Panc1 (cell line): ENCODE measurements at regions not wholly inside any gene's neighbourhood (a gene's known extent, or its start where the extent isn't known, plus 50 kb on each side); places are given as distances from the start of the nearest gene placed in this dataset.

Source experiments
- POLR2AphosphoS5 ChIP-seq: IDR thresholded peaks from 2 replicates; pipeline ENCODE4 v1.6.1; 2012; ENCODE audit warnings: mild to moderate bottlenecking, low read depth, low read length, moderate library complexity
- TF ChIP-seq, protein P1 (sequence below): fragments of 450-650 bp; IDR thresholded peaks from 2 replicates; pipeline ENCODE4 v1.5.1; 2017; ENCODE audit warnings: mild to moderate bottlenecking
- TF ChIP-seq, protein P2 (sequence below), 2 experiments: IDR thresholded peaks; 2 replicates each; pipeline ENCODE4 v1.6.1; 2011 to 2012; ENCODE audit warnings: low read depth in 2 of 2, control low read depth in 1 of 2, low read length in 1 of 2, mild to moderate bottlenecking in 1 of 2, moderate library complexity in 1 of 2; ENCODE audit not compliant: insufficient read depth in 1 of 2

GRCh38 chr11:33553486-33553885 lies 147.1 kb downstream of the C11orf91 start:
- TF ChIP-seq, protein P1, sequence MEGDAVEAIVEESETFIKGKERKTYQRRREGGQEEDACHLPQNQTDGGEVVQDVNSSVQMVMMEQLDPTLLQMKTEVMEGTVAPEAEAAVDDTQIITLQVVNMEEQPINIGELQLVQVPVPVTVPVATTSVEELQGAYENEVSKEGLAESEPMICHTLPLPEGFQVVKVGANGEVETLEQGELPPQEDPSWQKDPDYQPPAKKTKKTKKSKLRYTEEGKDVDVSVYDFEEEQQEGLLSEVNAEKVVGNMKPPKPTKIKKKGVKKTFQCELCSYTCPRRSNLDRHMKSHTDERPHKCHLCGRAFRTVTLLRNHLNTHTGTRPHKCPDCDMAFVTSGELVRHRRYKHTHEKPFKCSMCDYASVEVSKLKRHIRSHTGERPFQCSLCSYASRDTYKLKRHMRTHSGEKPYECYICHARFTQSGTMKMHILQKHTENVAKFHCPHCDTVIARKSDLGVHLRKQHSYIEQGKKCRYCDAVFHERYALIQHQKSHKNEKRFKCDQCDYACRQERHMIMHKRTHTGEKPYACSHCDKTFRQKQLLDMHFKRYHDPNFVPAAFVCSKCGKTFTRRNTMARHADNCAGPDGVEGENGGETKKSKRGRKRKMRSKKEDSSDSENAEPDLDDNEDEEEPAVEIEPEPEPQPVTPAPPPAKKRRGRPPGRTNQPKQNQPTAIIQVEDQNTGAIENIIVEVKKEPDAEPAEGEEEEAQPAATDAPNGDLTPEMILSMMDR = no peak
- TF ChIP-seq, protein P2, sequence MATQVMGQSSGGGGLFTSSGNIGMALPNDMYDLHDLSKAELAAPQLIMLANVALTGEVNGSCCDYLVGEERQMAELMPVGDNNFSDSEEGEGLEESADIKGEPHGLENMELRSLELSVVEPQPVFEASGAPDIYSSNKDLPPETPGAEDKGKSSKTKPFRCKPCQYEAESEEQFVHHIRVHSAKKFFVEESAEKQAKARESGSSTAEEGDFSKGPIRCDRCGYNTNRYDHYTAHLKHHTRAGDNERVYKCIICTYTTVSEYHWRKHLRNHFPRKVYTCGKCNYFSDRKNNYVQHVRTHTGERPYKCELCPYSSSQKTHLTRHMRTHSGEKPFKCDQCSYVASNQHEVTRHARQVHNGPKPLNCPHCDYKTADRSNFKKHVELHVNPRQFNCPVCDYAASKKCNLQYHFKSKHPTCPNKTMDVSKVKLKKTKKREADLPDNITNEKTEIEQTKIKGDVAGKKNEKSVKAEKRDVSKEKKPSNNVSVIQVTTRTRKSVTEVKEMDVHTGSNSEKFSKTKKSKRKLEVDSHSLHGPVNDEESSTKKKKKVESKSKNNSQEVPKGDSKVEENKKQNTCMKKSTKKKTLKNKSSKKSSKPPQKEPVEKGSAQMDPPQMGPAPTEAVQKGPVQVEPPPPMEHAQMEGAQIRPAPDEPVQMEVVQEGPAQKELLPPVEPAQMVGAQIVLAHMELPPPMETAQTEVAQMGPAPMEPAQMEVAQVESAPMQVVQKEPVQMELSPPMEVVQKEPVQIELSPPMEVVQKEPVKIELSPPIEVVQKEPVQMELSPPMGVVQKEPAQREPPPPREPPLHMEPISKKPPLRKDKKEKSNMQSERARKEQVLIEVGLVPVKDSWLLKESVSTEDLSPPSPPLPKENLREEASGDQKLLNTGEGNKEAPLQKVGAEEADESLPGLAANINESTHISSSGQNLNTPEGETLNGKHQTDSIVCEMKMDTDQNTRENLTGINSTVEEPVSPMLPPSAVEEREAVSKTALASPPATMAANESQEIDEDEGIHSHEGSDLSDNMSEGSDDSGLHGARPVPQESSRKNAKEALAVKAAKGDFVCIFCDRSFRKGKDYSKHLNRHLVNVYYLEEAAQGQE (IDR thresholded peaks at IDR 0.05; ENCODE audit: insufficient read depth in 1 of 2, low read depth in 2 of 2, low read length in 1 of 2) = no peak
- TF ChIP-seq POLR2AphosphoS5 = no peak
